GM12891 (cell line): ENCODE measurements at regions not wholly inside any gene's neighbourhood (a gene's known extent, or its start where the extent isn't known, plus 50 kb on each side); places are given as distances from the start of the nearest gene placed in this dataset.

ENCODE experiments used
- POLR2AphosphoS5 ChIP-seq: IDR thresholded peaks from 2 replicates; pipeline ENCODE4 v1.6.1; 2011; ENCODE audit warnings: low read depth, low read length, control low read depth
- SPI1 ChIP-seq: IDR thresholded peaks from 2 replicates; pipeline ENCODE4 v1.6.1; 2011; ENCODE audit warnings: low read depth, low read length, control low read depth

DNA sequence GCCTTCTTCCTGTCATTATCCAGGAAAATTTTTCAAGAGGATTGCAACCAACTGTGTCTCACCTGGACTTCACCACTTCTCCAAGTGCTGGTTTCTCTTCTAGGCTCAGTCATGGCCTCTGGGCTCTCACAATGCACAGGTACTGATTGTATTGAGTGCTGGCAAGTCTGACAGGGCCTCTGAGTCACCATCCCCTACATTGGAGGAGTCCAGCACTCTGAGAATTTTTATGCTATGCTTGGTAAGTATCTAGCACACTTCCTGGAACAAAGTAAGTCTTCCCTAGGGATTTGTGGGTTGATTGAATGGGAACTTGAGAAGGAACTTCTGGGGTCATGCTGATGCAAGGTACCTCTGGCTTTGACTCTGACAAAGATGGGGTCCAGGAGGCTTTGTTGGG, 147.2 kb upstream of the CELF4 start:
- TF ChIP-seq SPI1 (no peak), POLR2AphosphoS5 (no peak)
